Chondrocyte (in vitro differentiated cells): ENCODE measurements at regions not wholly inside any gene's neighbourhood (a gene's known extent, or its start where the extent isn't known, plus 50 kb on each side); places are given as distances from the start of the nearest gene placed in this dataset.
A peak's percentile ranks its signal among the peaks of the same experiment; 100 is the strongest.

Experiments
- DNase-seq: peaks from one replicate; pipeline ENCODE4 v3.0.0; 2021; ENCODE audit warnings: mixed read lengths, low spot score
- H3K27ac Mint-ChIP-seq: one replicate; pipeline ENCODE4 v1.8.0; 2021; ENCODE audit warnings: mild to moderate bottlenecking, moderate library complexity, mixed read lengths; ENCODE audit not compliant: unreplicated experiment
- H3K27me3 Mint-ChIP-seq: 2 replicates; pipeline ENCODE4 v1.8.0; 2021; ENCODE audit warnings: low read depth, mixed read lengths
- H3K36me3 Mint-ChIP-seq: 2 replicates; pipeline ENCODE4 v1.8.0; 2021; ENCODE audit warnings: low read depth, mixed read lengths
- H3K4me1 Mint-ChIP-seq: 2 replicates; pipeline ENCODE4 v1.8.0; 2021; ENCODE audit warnings: low read depth, mild to moderate bottlenecking, mixed read lengths
- H3K4me3 Mint-ChIP-seq: one replicate; pipeline ENCODE4 v1.8.0; 2021; ENCODE audit warnings: mild to moderate bottlenecking, moderate library complexity, mixed read lengths; ENCODE audit not compliant: unreplicated experiment
- H3K9me3 Mint-ChIP-seq: 2 replicates; pipeline ENCODE4 v1.8.0; 2021; ENCODE audit warnings: low read depth, mixed read lengths
- TF ChIP-seq, protein P1 (sequence below): fragments of 200-600 bp; sonication (generic); IDR thresholded peaks from 2 replicates; pipeline ENCODE4 v1.5.0; 2021; ENCODE audit warnings: antibody characterized with exemption, mild to moderate bottlenecking, moderate library complexity

DNA sequence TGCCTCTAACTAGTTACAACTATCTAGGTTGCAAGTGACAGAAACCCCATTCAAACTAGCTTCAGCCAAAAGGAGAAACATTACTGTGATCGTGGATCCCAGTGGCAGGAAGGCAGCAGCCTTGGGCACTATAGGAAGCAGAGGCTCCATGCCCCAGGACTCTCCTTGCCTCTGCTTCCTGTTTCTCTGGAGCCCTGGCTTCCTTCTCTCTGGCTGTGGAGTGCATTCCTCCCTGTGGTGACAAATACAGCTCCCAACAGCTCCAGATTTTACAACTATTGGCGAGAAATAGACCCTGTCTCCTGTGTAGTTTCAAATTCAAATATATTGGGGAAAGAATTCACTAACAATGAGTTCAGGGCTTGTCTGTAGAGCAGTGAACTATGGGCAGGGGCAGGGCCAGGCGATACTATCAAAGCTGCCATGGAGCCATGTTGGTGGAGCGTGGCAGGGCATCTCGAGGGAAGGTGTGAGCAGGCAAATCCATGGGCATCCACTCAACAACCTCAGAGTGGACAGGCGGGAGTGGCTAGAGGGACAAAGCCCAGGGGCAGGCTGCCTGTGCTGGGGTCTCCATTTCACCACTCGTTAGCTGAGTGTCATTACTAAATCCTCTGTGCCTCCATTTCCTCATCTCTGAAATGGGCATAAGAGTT is 189.5 kb downstream of the ERCC6L2 start:
- DNase-seq: no peak
- TF ChIP-seq, protein P1, sequence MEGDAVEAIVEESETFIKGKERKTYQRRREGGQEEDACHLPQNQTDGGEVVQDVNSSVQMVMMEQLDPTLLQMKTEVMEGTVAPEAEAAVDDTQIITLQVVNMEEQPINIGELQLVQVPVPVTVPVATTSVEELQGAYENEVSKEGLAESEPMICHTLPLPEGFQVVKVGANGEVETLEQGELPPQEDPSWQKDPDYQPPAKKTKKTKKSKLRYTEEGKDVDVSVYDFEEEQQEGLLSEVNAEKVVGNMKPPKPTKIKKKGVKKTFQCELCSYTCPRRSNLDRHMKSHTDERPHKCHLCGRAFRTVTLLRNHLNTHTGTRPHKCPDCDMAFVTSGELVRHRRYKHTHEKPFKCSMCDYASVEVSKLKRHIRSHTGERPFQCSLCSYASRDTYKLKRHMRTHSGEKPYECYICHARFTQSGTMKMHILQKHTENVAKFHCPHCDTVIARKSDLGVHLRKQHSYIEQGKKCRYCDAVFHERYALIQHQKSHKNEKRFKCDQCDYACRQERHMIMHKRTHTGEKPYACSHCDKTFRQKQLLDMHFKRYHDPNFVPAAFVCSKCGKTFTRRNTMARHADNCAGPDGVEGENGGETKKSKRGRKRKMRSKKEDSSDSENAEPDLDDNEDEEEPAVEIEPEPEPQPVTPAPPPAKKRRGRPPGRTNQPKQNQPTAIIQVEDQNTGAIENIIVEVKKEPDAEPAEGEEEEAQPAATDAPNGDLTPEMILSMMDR: no peak
- H3K36me3 Mint-ChIP-seq: no peaks in the 10 kb centered on the region
- H3K4me1 Mint-ChIP-seq: peaks cover 29% of the 10 kb centered on the region
- H3K9me3 Mint-ChIP-seq: no peaks in the 10 kb centered on the region
- no peak overlapping the region for H3K4me3 Mint-ChIP-seq
- no peak overlapping the region for H3K27ac Mint-ChIP-seq
- H3K27me3 Mint-ChIP-seq: peaks cover 5% of the 10 kb centered on the region

DNA sequence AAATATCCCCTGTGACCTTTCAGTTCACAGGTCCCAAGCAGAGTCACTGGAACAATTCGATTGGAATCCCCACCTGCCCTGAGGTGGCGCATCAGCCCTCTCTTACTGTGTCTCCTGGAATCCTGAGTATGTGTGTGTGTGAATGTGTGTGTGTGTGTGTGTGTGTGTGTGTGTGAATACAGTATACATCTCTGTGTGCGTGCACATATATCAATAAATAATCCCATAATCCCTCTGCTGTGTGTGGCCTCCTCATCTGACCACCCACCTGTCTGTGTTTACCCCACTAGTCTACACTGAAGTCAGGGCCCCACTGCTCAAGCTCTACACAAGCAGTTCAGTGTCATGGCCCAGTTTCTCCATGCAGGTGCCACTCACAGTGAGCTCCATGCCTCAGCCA is 187.4 kb downstream of the ERCC6L2 start:
- Mint-ChIP-seq H3K27me3 (no peaks in the 10 kb centered on the region), H3K4me3 (no peak overlapping the region), H3K36me3 (no peaks in the 10 kb centered on the region), H3K4me1 (peaks cover 29% of the 10 kb centered on the region), H3K27ac (no peak overlapping the region), H3K9me3 (no peaks in the 10 kb centered on the region)
- no peak for DNase-seq
- TF ChIP-seq, protein P1: no peak

DNA sequence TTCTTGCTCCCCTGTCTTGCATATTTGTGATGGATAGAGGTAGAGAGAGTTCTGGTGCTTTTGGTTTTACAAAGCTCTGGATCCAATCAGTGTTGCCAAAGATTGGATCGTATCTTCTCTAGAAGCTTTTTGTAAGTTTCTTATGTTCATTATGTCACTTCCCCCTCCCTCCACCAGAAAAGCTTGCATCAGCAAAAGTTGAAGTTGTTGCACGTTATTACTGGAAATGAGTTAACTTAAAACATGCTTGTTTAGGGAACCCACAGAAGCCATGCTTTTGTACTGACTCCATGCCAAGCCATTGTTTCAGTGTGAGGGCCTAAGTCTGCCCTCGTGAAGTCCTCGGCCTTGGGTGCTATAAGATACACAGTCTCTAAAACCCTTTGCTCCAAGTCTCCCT is 186.5 kb downstream of the ERCC6L2 start:
- Mint-ChIP-seq H3K4me3 (no peak overlapping the region), H3K27me3 (no peaks in the 10 kb centered on the region), H3K4me1 (peaks cover 25% of the 10 kb centered on the region), H3K27ac (no peak overlapping the region), H3K9me3 (no peaks in the 10 kb centered on the region), H3K36me3 (no peaks in the 10 kb centered on the region)
- TF ChIP-seq, protein P1: no peak
- no peak for DNase-seq

DNA sequence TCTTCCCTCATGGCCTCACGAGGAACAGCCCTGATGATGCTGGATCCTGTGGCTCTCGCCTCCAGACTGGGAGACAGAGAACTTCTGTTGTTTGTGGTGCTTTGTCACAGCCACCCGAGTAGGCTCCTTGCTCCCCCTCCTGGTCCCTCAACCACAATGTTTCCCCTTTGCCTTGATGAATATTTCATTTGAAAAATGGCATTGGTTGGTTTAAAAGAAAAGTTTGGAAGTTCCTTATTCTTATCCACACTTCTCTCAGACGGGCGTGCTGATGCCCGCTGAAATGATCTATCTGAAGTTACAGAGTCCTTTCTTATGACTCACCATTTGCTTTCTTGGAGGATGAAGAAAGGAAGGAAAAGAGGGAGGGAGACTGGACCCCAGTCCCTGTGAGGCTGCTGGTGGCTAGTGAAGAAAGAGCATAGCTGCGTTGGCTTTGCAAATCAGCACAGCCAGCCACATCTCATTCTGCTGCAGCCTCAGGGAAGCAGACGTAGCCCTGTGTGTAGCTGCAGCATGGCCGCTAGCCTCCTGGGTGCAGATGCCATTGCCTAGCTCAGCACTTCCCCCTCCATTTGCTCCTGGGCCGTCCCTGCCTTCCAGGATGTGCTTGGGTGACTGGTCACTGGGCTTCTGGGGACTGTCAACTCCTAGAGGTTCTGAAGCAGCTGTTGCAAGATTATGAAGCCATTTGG is 185.9 kb downstream of the ERCC6L2 start:
- H3K27ac Mint-ChIP-seq: no peak overlapping the region
- peaks cover 19% of the 10 kb centered on the region for H3K4me1 Mint-ChIP-seq
- no peaks in the 10 kb centered on the region for H3K9me3 Mint-ChIP-seq
- no peak for DNase-seq
- no peak overlapping the region for H3K4me3 Mint-ChIP-seq
- TF ChIP-seq, protein P1: peak; percentile 80
- no peaks in the 10 kb centered on the region for H3K27me3 Mint-ChIP-seq
- no peaks in the 10 kb centered on the region for H3K36me3 Mint-ChIP-seq

DNA sequence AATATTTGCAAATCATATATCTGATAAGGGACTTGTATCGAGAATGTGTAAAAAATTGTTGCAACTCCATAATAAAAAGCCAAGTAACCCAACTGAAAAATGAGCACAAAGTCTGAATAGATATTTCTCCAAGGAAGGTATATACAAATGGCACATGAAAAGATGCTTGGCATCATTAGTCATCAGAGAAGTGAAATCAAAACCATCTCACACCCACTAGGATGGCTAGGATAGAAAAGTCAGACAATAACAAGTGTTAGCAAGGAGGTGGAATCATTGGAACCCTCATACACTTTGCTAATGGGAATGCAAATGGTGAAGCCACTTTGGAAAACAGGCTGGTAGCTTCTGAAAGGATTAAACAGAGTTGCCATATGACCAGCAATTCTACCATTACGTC is 182.7 kb downstream of the ERCC6L2 start:
- no peak for DNase-seq
- peaks cover 12% of the 10 kb centered on the region for H3K4me1 Mint-ChIP-seq
- H3K27ac Mint-ChIP-seq: no peak overlapping the region
- H3K36me3 Mint-ChIP-seq: no peaks in the 10 kb centered on the region
- H3K9me3 Mint-ChIP-seq: no peaks in the 10 kb centered on the region
- TF ChIP-seq, protein P1: no peak
- peaks cover 5% of the 10 kb centered on the region for H3K27me3 Mint-ChIP-seq
- H3K4me3 Mint-ChIP-seq: no peak overlapping the region
